IgD-negative memory B cell (primary cell): ENCODE measurements at regions not wholly inside any gene's neighbourhood (a gene's known extent, or its start where the extent isn't known, plus 50 kb on each side); places are given as distances from the start of the nearest gene placed in this dataset.
"Not testable (repeated sequence)": the region's sequence is repeated elsewhere in the genome, so short reads cannot be mapped to it uniquely, and the experiment has no call there.

Experiments used
- H3K27ac Mint-ChIP-seq, 3 donors: one replicate each; pipeline ENCODE4 v1.8.0; 2020 to 2022; ENCODE audit warnings: mild to moderate bottlenecking in 3 of 3, mixed read lengths in 3 of 3, moderate library complexity in 1 of 3
- H3K27me3 Mint-ChIP-seq: one replicate; pipeline ENCODE4 v1.8.0; 2021; ENCODE audit warnings: mixed read lengths
- H3K36me3 Mint-ChIP-seq: one replicate; pipeline ENCODE4 v1.8.0; 2020; ENCODE audit warnings: mild to moderate bottlenecking, mixed read lengths
- H3K4me1 Mint-ChIP-seq, 3 donors: one replicate each; pipeline ENCODE4 v1.8.0; 2020 to 2022; ENCODE audit warnings: mixed read lengths in 3 of 3, mild to moderate bottlenecking in 1 of 3
- H3K4me3 Mint-ChIP-seq, 4 donors: one replicate each; pipeline ENCODE4 v1.8.0; 2020 to 2022; ENCODE audit warnings: mild to moderate bottlenecking in 4 of 4, mixed read lengths in 4 of 4, moderate library complexity in 3 of 4
- H3K9me3 Mint-ChIP-seq, 3 donors: one replicate each; pipeline ENCODE4 v1.8.0; 2020 to 2021; ENCODE audit warnings: mixed read lengths in 3 of 3, mild to moderate bottlenecking in 1 of 3

GRCh38 chr14:80087411-80087810 is 123.9 kb downstream of the DIO2 start:
- peaks cover 3 to 5% (median 5%) of the 10 kb centered on the region in 3 donors for H3K9me3 Mint-ChIP-seq
- peaks cover 3% of the 10 kb centered on the region for H3K36me3 Mint-ChIP-seq
- H3K4me1 Mint-ChIP-seq, result no peaks in the 10 kb centered on the region
- H3K4me3 Mint-ChIP-seq, result no peak overlapping the region
- no peak overlapping the region for H3K27ac Mint-ChIP-seq
- H3K27me3 Mint-ChIP-seq, result no peaks in the 10 kb centered on the region

- Mint-ChIP-seq H3K9me3 (peaks cover 4 to 9% (median 7%) of the 10 kb centered on the region in 3 donors), H3K4me3 (no peak overlapping the region), H3K4me1 (no peaks in the 10 kb centered on the region), H3K36me3 (peaks cover 3% of the 10 kb centered on the region), H3K27me3 (no peaks in the 10 kb centered on the region), H3K27ac (no peak overlapping the region)
Observed at GRCh38 chr14:80084196-80084595, 127.1 kb downstream of the DIO2 start.

GRCh38 chr14:80080601-80081000 is 130.7 kb downstream of the DIO2 start:
- Mint-ChIP-seq H3K27me3 (no peaks in the 10 kb centered on the region), H3K4me1 (no peaks in the 10 kb centered on the region), H3K27ac (peak overlapping the region in 1 of 3 donors; percentile 18)

GRCh38 chr14:80078501-80078900 is 132.8 kb downstream of the DIO2 start:
- H3K27ac Mint-ChIP-seq, result no peak overlapping the region
- H3K4me1 Mint-ChIP-seq, result no peaks in the 10 kb centered on the region
- no peaks in the 10 kb centered on the region for H3K27me3 Mint-ChIP-seq

More at GRCh38 chr14:80080601-80081000, 130.7 kb downstream of the DIO2 start:
- H3K36me3 Mint-ChIP-seq, result no peaks in the 10 kb centered on the region
- peaks cover 4 to 10% (median 8%) of the 10 kb centered on the region in 3 donors for H3K9me3 Mint-ChIP-seq
- no peak overlapping the region for H3K4me3 Mint-ChIP-seq

GRCh38 chr14:80077262-80077661 is 134.0 kb downstream of the DIO2 start:
- Mint-ChIP-seq H3K9me3 (peaks cover 1 to 15% (median 9%) of the 10 kb centered on the region in 3 donors), H3K27ac (no peak overlapping the region), H3K27me3 (no peaks in the 10 kb centered on the region), H3K4me3 (no peak overlapping the region), H3K4me1 (no peaks in the 10 kb centered on the region), H3K36me3 (no peaks in the 10 kb centered on the region)

More at GRCh38 chr14:80078501-80078900, 132.8 kb downstream of the DIO2 start:
- H3K9me3 Mint-ChIP-seq, result peaks cover 2 to 10% (median 10%) of the 10 kb centered on the region in 3 donors
- no peaks in the 10 kb centered on the region for H3K36me3 Mint-ChIP-seq
- H3K4me3 Mint-ChIP-seq, result no peak overlapping the region

GRCh38 chr14:80074900-80075574 is 136.3 kb downstream of the DIO2 start:
- peaks cover 1 to 11% (median 6%) of the 10 kb centered on the region in 3 donors for H3K9me3 Mint-ChIP-seq
- no peaks in the 10 kb centered on the region for H3K4me1 Mint-ChIP-seq
- no peaks in the 10 kb centered on the region for H3K27me3 Mint-ChIP-seq
- no peak overlapping the region for H3K27ac Mint-ChIP-seq
- no peaks in the 10 kb centered on the region for H3K36me3 Mint-ChIP-seq
- no peak overlapping the region for H3K4me3 Mint-ChIP-seq

GRCh38 chr14:80059041-80059440 is 152.3 kb downstream of the DIO2 start:
- H3K36me3 Mint-ChIP-seq, result no peaks in the 10 kb centered on the region
- H3K4me3 Mint-ChIP-seq, result no peak overlapping the region
- H3K27ac Mint-ChIP-seq, result no peak overlapping the region
- no peaks in the 10 kb centered on the region for H3K4me1 Mint-ChIP-seq
- H3K27me3 Mint-ChIP-seq, result no peaks in the 10 kb centered on the region
- H3K9me3 Mint-ChIP-seq, result peaks cover 1 to 5% (median 2%) of the 10 kb centered on the region in 3 donors

GRCh38 chr14:80056497-80056801 is 154.9 kb downstream of the DIO2 start:
- Mint-ChIP-seq H3K27me3 (no peaks in the 10 kb centered on the region), H3K4me1 (no peaks in the 10 kb centered on the region), H3K4me3 (no peak overlapping the region), H3K36me3 (no peaks in the 10 kb centered on the region), H3K27ac (no peak overlapping the region), H3K9me3 (peaks cover 0 to 5% (median 2%) of the 10 kb centered on the region in 3 donors)

GRCh38 chr14:80055667-80056496 is 155.4 kb downstream of the DIO2 start:
- no peaks in the 10 kb centered on the region for H3K4me1 Mint-ChIP-seq
- H3K27me3 Mint-ChIP-seq, result no peaks in the 10 kb centered on the region
- H3K27ac Mint-ChIP-seq, result no peak overlapping the region
- no peak overlapping the region for H3K4me3 Mint-ChIP-seq
- H3K9me3 Mint-ChIP-seq, result peaks cover 0 to 5% (median 2%) of the 10 kb centered on the region in 3 donors
- H3K36me3 Mint-ChIP-seq, result no peaks in the 10 kb centered on the region

GRCh38 chr14:80055226-80055625 is 156.1 kb downstream of the DIO2 start:
- H3K36me3 Mint-ChIP-seq, result no peaks in the 10 kb centered on the region
- no peak overlapping the region for H3K27ac Mint-ChIP-seq
- H3K27me3 Mint-ChIP-seq, result no peaks in the 10 kb centered on the region
- H3K4me3 Mint-ChIP-seq, result no peak overlapping the region
- H3K4me1 Mint-ChIP-seq, result no peaks in the 10 kb centered on the region
- peaks cover 0 to 5% (median 2%) of the 10 kb centered on the region in 3 donors for H3K9me3 Mint-ChIP-seq

- Mint-ChIP-seq H3K27ac (no peak overlapping the region), H3K9me3 (no peaks in the 10 kb centered on the region), H3K36me3 (no peaks in the 10 kb centered on the region), H3K4me3 (no peak overlapping the region), H3K27me3 (no peaks in the 10 kb centered on the region), H3K4me1 (no peaks in the 10 kb centered on the region)
Observed at GRCh38 chr14:80054020-80054419, 157.3 kb downstream of the DIO2 start.

GRCh38 chr14:80049055-80049454 is 162.2 kb downstream of the DIO2 start:
- Mint-ChIP-seq H3K27ac (no peak overlapping the region), H3K9me3 (peaks cover 2 to 4% (median 3%) of the 10 kb centered on the region in 3 donors), H3K4me3 (no peak overlapping the region), H3K36me3 (no peaks in the 10 kb centered on the region), H3K27me3 (no peaks in the 10 kb centered on the region), H3K4me1 (no peaks in the 10 kb centered on the region)

GRCh38 chr14:80047761-80048160 is 163.5 kb downstream of the DIO2 start:
- Mint-ChIP-seq H3K27ac (no peak overlapping the region), H3K4me1 (no peaks in the 10 kb centered on the region), H3K9me3 (peaks cover 2 to 4% (median 4%) of the 10 kb centered on the region in 3 donors), H3K36me3 (no peaks in the 10 kb centered on the region), H3K4me3 (no peak overlapping the region), H3K27me3 (no peaks in the 10 kb centered on the region)

GRCh38 chr14:80037349-80037748 is 174.0 kb downstream of the DIO2 start:
- Mint-ChIP-seq H3K27ac (no peak overlapping the region), H3K9me3 (peaks cover 0 to 8% (median 7%) of the 10 kb centered on the region in 3 donors), H3K27me3 (no peaks in the 10 kb centered on the region), H3K4me3 (no peak overlapping the region), H3K36me3 (no peaks in the 10 kb centered on the region), H3K4me1 (peaks cover 0 to 2% (median 0%) of the 10 kb centered on the region in 3 donors)

- no peaks in the 10 kb centered on the region for H3K27me3 Mint-ChIP-seq
- H3K27ac Mint-ChIP-seq, result no peak overlapping the region
- peaks cover 1% of the 10 kb centered on the region for H3K36me3 Mint-ChIP-seq
- H3K4me1 Mint-ChIP-seq, result no peaks in the 10 kb centered on the region
- peaks cover 0 to 11% (median 11%) of the 10 kb centered on the region in 3 donors for H3K9me3 Mint-ChIP-seq
- no peak overlapping the region for H3K4me3 Mint-ChIP-seq
Observed at GRCh38 chr14:80024417-80024816, 186.9 kb downstream of the DIO2 start.

GRCh38 chr14:80018476-80018875 is 192.8 kb downstream of the DIO2 start:
- H3K4me1 Mint-ChIP-seq, H3K9me3 Mint-ChIP-seq, H3K27me3 Mint-ChIP-seq, H3K36me3 Mint-ChIP-seq, H3K27ac Mint-ChIP-seq, H3K4me3 Mint-ChIP-seq: not testable (repeated sequence)
